ENCODE measurements at regions not wholly inside any gene's neighbourhood (a gene's known extent, or its start where the extent isn't known, plus 50 kb on each side); places are given as distances from the start of the nearest gene placed in this dataset.

DNA sequence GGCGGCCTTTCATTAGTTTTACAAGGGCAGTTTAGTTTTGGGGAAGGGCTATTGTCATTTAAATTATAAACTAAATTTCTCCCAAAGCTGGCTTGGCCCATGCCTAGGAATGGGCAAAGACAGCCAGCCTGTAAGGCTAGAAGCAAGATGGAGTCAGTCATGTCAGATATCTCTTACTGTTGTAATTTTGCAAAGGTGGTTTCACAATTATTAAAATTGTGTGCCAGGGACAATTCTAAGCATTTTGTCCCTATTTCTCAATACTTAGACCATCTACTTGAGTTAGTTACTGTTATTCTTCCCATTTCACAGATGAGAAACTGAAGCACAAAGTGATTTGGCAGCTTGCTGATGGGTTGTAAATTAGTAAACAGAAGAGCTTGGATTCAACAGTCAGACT, 467.7 kb upstream of the GOT2 start:
- WGBS, 10 experiments: 0 to 100% (median 60%) methylated on average over 1 of the region's 1 CpG; no CpG with 5 or more reads in 3 of the 10 experiments
- Histone ChIP-seq H3K4me3 (no peak overlapping the region), H3K27ac (no peak overlapping the region), H3K4me1 (replicated peaks in 1 of 2) (no peaks in the 10 kb centered on the region)
- in situ Hi-C loops (cut with MboI; ENCODE audit: low pct_unique_long_range_greater_than_20kb in 2 of 9, low sequenced_read_pairs in 9 of 9, unreplicated experiment in 9 of 9): no loop called here
- no peak for ATAC-seq (replicated peaks in 6 of 8)

DNA sequence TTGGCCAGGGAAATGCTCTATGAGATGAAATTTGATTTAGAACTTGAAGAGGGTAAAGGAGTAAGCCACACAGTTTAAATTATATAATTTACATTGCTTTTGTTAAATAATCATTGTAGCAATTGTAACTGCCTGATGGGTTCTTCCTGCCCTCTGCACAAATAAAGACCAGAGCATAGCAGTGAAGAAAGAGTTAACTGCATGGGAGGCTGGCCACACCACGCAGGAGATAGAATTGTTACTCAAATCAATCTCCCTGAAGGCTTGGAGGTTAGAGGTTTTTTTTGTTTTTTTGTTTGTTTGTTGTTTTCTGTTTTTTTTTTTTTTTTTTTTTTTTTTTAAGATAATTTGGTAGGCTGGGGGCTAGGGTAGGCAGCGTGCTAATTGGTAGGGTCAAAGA, 467.0 kb upstream of the GOT2 start:
- no peaks in the 10 kb centered on the region for H3K4me1 ChIP-seq (replicated peaks in 1 of 2)
- 0 to 54% (median 0%) methylated on average over 1 to 2 of the region's 2 CpGs; no CpG with 5 or more reads in 1 of the 10 experiments for WGBS, 10 experiments
- no peak overlapping the region for H3K27ac ChIP-seq
- in situ Hi-C loops (cut with MboI; ENCODE audit: low pct_unique_long_range_greater_than_20kb in 2 of 9, low sequenced_read_pairs in 9 of 9, unreplicated experiment in 9 of 9): no loop called here
- no peak overlapping the region for H3K4me3 ChIP-seq
- ATAC-seq (replicated peaks in 6 of 8): no peak

DNA sequence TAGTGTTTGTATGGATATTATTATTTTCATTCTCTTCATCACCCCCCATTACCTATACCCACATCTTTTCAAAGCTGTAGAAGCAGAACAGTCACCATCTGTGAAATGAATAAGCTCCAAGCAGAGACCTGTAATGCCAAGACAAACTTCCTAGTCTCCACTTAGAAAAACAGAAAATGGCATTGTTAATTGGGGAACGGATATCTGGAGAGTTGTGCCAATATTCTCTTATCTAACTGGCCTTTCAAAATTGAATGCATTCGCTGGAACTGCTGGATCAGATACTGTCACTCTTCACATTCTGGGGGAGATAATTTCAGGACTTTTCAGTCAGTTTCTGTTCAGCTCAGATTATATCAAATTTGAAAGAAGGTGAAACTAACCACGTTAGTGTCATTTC, 464.4 kb upstream of the GOT2 start:
- 0 to 100% (median 77%) methylated on average over 1 to 3 of the region's 3 CpGs; no CpG with 5 or more reads in 2 of the 10 experiments for WGBS, 10 experiments
- Histone ChIP-seq H3K4me1 (replicated peaks in 1 of 2) (peaks cover 4 to 8% of the 10 kb centered on the region in 2 donors), H3K4me3 (no peak overlapping the region), H3K27ac (no peak overlapping the region)
- no peak for ATAC-seq (replicated peaks in 6 of 8)
- in situ Hi-C loops (cut with MboI; ENCODE audit: low pct_unique_long_range_greater_than_20kb in 2 of 9, low sequenced_read_pairs in 9 of 9, unreplicated experiment in 9 of 9): no loop called here

DNA sequence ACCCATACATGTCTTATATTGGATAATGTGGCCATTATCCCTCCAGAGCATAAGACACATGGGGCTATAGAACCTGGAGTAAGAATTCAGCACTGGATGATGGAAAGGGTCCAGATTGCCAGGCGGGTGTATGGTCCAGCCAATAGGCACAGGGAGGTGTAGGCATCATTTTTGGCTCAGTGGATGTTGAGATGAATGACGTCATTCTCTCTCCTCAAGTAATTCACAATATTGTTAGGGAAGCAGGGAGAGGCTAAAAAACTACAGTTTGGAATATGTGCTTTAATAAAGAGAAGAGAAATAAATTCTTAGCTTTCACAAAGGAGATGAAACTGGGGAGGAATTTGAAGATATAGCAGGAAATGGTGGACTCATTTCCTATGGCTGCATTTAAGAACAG, 461.1 kb upstream of the GOT2 start:
- Histone ChIP-seq H3K4me3 (no peak overlapping the region), H3K4me1 (replicated peaks in 1 of 2) (peaks cover 7 to 29% of the 10 kb centered on the region in 2 donors), H3K27ac (no peak overlapping the region)
- WGBS, 10 experiments: 0 to 100% (median 71%) methylated on average over 1 to 2 of the region's 2 CpGs; no CpG with 5 or more reads in 1 of the 10 experiments
- no peak for ATAC-seq (replicated peaks in 6 of 8)
- in situ Hi-C loops (cut with MboI; ENCODE audit: low pct_unique_long_range_greater_than_20kb in 2 of 9, low sequenced_read_pairs in 9 of 9, unreplicated experiment in 9 of 9): no loop called here

DNA sequence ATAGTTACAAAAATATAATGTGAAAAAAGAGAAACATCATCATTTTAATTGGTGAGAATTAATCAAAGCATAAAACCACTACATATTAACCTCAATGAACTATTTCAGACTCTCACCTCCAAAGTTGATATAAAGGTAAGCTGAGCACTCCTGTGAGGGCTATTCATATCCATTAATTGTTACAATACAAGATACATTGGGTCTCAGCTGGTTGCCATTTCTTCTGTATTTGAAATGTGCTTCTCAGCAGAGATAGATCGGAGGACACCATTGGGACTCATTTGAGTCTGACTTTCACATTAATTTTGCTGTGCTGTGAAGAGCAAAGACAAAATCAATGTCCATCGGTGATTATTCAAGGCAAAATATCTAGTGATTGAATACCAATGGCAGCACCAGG, 459.5 kb upstream of the GOT2 start:
- H3K4me1 ChIP-seq (replicated peaks in 1 of 2): peaks cover 7 to 29% of the 10 kb centered on the region in 2 donors
- 0 to 91% (median 60%) methylated on average over 1 to 2 of the region's 2 CpGs; no CpG with 5 or more reads in 1 of the 10 experiments for WGBS, 10 experiments
- in situ Hi-C loops (cut with MboI; ENCODE audit: low pct_unique_long_range_greater_than_20kb in 2 of 9, low sequenced_read_pairs in 9 of 9, unreplicated experiment in 9 of 9): no loop called here
- ATAC-seq (replicated peaks in 6 of 8): peak in 5 of 8 experiments; percentile 18 to 94 (median 60)
- H3K4me3 ChIP-seq: no peak overlapping the region
- no peak overlapping the region for H3K27ac ChIP-seq

DNA sequence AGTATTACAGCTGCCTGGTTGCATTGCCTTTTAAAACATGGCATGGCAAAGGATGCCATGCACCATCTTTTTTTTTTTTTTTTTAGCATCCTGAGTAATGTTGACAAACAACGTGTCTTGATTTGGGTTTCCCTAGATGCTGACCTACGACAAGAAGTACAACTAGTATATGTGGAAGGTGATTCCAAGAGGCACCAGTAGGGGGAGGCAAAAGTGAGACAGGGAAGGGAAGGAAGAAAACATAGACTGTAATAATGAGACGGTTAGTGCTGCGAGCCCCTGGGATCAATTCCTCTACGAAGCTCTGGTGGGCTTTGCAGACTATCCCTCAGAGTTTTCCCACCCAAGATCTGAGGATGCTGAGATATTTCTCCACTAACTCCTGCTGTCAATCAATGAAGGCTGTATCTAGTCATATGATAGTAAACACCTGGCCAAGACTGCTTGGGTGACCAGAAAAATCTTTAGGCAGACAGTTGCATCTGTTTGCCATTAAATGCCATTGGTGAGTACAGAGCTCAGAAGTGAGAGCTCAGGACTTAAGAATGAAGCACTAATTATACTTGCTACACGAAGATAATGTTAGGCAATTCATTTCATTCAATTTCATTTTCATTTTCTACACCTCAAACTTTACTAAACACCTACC, 458.6 kb upstream of the GOT2 start:
- in situ Hi-C loops (cut with MboI; ENCODE audit: low pct_unique_long_range_greater_than_20kb in 2 of 9, low sequenced_read_pairs in 9 of 9, unreplicated experiment in 9 of 9): no loop called here
- ATAC-seq (replicated peaks in 6 of 8): peak in 4 of 8 experiments; percentile 21 to 65 (median 36)
- Histone ChIP-seq H3K4me1 (replicated peaks in 1 of 2) (peaks cover 7 to 29% of the 10 kb centered on the region in 2 donors), H3K27ac (no peak overlapping the region), H3K4me3 (no peak overlapping the region)
- 0 to 100% (median 64%) methylated on average over 1 to 5 of the region's 6 CpGs; no CpG with 5 or more reads in 2 of the 10 experiments for WGBS, 10 experiments

DNA sequence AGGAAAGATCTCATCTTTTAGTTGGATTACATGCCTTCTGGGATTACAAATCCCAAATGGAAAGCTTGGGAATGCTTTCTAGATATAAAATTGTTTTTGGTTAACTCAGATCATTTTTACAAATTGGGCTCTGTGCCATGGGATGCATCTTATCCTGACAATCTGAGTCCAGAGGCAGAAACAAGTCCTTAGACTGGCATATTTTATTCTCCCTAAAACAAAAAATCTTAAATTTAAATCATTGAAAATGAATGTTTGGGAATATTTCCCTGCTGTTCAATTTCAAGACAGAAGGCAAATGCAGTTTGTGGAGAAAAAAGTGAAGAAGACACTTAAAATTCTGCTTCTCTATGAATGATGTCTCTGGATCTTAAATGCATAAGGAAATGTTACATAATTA, 456.6 kb upstream of the GOT2 start:
- H3K4me1 ChIP-seq (replicated peaks in 1 of 2): peaks cover 7 to 29% of the 10 kb centered on the region in 2 donors
- no peak for ATAC-seq (replicated peaks in 6 of 8)
- in situ Hi-C loops (cut with MboI; ENCODE audit: low pct_unique_long_range_greater_than_20kb in 2 of 9, low sequenced_read_pairs in 9 of 9, unreplicated experiment in 9 of 9): no loop called here

DNA sequence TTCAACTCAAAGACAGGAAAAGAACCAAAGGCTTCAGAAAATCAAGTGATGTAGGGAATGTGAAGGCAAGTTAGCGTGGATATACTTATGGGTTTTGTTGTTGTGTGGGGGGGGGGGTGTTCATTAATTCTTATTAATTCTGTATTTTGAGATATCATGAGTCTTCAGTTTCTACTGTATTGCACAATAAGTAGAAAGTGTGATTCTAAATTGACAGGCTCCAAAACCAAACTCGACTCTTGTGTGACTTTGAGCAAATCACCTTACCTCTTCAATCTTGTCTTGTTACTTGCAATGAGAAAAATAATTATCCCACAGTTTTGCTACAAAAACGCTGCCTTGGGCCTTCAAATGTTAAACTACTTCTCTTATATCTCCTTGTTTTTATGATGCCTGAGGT, 453.9 kb upstream of the GOT2 start:
- ATAC-seq (replicated peaks in 6 of 8): no peak
- WGBS, 10 experiments: 8 to 80% (median 55%) methylated on average over 1 to 3 of the region's 3 CpGs
- Histone ChIP-seq H3K4me3 (no peak overlapping the region), H3K4me1 (replicated peaks in 1 of 2) (peaks cover 3 to 18% of the 10 kb centered on the region in 2 donors), H3K27ac (no peak overlapping the region)
- in situ Hi-C loops (cut with MboI; ENCODE audit: low pct_unique_long_range_greater_than_20kb in 2 of 9, low sequenced_read_pairs in 9 of 9, unreplicated experiment in 9 of 9): no loop called here

More for the DNA sequence above, 456.6 kb upstream of the GOT2 start:
- Histone ChIP-seq H3K4me3 (no peak overlapping the region), H3K27ac (no peak overlapping the region)

DNA sequence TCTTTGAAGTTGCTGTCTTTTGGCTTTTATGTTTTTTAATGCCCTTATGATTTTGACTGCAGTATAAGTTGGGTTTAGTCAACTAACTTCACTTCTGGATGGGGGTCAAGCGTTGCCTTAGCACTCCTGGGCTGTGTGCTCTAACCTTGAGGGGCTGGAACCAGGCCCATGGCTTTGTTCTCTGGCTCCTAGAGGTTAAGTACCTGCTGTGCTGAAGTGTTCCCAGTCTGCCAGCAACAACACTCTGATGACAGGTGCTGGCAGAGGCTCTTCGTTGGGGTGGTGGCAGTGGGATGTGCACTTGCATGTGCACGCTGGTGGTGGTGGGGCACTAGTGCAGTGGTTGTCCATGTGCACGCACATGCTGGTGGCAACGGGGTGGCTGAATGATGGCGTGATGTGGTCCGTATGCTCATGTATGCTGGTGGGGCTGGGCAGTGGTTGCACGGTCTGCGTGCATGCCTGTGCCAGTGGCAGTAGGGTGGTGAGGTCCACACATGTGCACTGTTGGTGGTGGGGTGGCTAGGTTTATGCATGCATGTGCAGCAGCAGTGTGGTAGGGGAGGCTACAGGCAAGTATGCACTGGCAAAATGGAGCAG, 447.8 kb upstream of the GOT2 start:
- 9 to 93% (median 65%) methylated on average over 1 to 6 of the region's 9 CpGs; no CpG with 5 or more reads in 2 of the 10 experiments for WGBS, 10 experiments
- ATAC-seq (replicated peaks in 6 of 8): no peak
- in situ Hi-C loops (cut with MboI; ENCODE audit: low pct_unique_long_range_greater_than_20kb in 2 of 9, low sequenced_read_pairs in 9 of 9, unreplicated experiment in 9 of 9): no loop called here
- no peaks in the 10 kb centered on the region for H3K4me1 ChIP-seq (replicated peaks in 1 of 2)
- H3K27ac ChIP-seq: no peak overlapping the region
- H3K4me3 ChIP-seq: no peak overlapping the region

DNA sequence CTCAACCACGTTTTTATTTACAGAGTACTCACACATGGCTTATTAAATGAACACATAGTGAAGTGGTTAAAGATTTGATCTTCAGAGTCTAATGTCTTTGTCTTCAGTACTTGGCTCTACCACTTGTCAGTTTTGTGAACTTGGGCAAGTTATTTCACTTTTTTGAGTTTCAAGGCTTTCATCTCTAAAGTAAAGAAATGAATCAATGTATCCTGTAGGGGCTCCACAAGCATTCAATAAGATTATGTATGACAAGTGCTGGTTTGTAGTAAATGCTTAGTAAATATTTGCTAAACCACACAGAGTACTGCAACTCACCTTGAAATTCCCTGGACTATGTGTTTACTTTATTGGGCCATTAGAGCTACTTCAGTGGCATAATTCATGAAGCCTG, 446.0 kb upstream of the GOT2 start:
- Histone ChIP-seq H3K4me3 (no peak overlapping the region), H3K4me1 (replicated peaks in 1 of 2) (no peaks in the 10 kb centered on the region), H3K27ac (no peak overlapping the region)
- in situ Hi-C loops (cut with MboI; ENCODE audit: low pct_unique_long_range_greater_than_20kb in 2 of 9, low sequenced_read_pairs in 9 of 9, unreplicated experiment in 9 of 9): no loop called here
- peak in 1 of 8 experiments; percentile 39 for ATAC-seq (replicated peaks in 6 of 8)
- 0 to 79% (median 17%) methylated on average over 1 of the region's 1 CpG; no CpG with 5 or more reads in 1 of the 10 experiments for WGBS, 10 experiments

DNA sequence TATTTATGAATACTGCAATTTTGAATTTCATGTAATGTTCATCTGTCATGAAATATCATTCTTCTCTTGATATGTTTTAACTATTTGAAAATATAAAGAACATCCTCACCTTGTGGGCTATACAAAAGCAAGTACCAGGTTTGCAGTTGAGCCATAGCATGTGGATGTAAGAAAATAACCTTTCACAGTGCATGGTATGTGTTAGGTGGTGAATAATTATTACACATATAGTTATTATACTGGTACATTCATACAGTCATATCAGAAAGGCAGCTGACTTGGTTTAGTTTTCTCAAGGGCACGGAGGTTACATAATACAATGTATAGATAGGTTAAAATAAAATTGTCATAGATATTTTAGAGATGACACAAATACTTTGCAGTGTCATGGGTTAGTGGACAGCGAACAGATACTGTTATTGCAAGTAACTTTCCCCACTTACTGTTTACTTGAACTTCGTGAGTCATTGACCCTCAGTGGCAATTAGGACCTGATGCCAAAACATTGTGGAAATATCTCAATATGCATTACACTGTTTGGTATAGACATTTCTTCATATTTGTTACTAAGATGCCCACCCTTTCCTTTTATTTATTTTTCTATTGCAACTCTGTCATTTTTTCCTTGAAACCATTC, 445.4 kb upstream of the GOT2 start:
- Histone ChIP-seq H3K4me3 (no peak overlapping the region), H3K27ac (no peak overlapping the region), H3K4me1 (replicated peaks in 1 of 2) (no peaks in the 10 kb centered on the region)
- 0 to 100% (median 89%) methylated on average over 1 to 3 of the region's 3 CpGs; no CpG with 5 or more reads in 1 of the 10 experiments for WGBS, 10 experiments
- in situ Hi-C loops (cut with MboI; ENCODE audit: low pct_unique_long_range_greater_than_20kb in 2 of 9, low sequenced_read_pairs in 9 of 9, unreplicated experiment in 9 of 9): no loop called here
- no peak for ATAC-seq (replicated peaks in 6 of 8)

DNA sequence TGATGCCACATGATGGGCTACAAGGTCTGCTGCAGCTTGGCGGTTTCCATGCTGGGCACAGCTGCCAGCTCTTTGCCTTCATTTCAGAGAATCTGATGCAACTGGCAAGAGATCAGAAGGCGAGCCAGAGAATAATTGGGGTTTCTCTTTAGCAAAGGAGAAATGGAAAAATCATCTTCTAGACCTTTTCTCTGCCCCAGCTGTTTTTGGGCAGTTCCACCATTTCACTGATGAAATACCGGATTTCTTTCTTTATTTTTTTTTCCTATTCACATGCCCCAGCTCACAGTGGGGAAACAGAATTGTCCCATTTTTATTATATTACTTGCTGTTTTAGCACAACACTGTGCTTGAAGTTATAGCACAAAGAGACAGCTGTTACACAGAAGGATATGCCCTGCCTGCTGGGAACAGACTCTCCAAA, 439.3 kb upstream of the GOT2 start:
- WGBS, 10 experiments: 0 to 100% (median 89%) methylated on average over 1 to 3 of the region's 3 CpGs; no CpG with 5 or more reads in 3 of the 10 experiments
- in situ Hi-C loops (cut with MboI; ENCODE audit: low pct_unique_long_range_greater_than_20kb in 2 of 9, low sequenced_read_pairs in 9 of 9, unreplicated experiment in 9 of 9): no loop called here
- Histone ChIP-seq H3K4me3 (no peak overlapping the region), H3K27ac (no peak overlapping the region), H3K4me1 (replicated peaks in 1 of 2) (peaks cover 24 to 36% of the 10 kb centered on the region in 2 donors)
- peak in 1 of 8 experiments; percentile 60 for ATAC-seq (replicated peaks in 6 of 8)

DNA sequence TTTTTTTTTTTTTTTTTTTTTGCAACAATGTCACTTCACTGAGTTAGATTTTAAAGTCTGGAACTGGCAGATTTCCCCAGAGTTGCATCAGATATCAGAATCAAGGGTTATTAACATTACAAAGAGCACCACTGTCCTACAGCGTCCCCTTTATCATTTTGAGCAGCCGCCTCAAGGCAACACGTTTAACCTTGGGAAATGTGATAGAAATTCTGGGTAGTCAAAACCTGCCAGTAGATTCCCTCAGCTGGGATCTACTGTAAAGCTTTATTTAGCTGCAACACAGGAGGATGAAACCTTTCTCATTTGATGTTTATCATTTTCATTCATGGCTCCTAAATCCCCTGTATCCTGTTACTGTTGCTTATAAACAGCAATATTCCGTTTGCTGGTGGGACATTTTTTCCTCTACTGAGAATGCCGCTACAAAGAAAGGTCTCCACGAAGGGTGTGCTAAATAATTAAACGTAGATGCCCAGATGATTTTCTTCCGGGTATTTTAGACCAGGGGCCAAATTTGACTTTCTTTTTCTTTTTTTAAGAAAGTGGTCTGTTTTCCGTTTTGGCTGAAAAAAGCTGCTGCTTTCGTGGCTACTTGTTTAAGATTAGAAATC, 436.1 kb upstream of the GOT2 start:
- in situ Hi-C loops (cut with MboI; ENCODE audit: low pct_unique_long_range_greater_than_20kb in 2 of 9, low sequenced_read_pairs in 9 of 9, unreplicated experiment in 9 of 9): no loop called here
- Histone ChIP-seq H3K27ac (peak overlapping the region; percentile 89 to 97), H3K4me1 (replicated peaks in 1 of 2) (peaks cover 30 to 44% of the 10 kb centered on the region in 2 donors), H3K4me3 (no peak overlapping the region)
- ATAC-seq (replicated peaks in 6 of 8): peak in 5 of 8 experiments; percentile 78 to 91 (median 82)
- 6 to 64% (median 33%) methylated on average over 4 to 10 of the region's 10 CpGs; no CpG with 5 or more reads in 1 of the 10 experiments for WGBS, 10 experiments
